Central memory CD8-positive, alpha-beta T cell (primary cell): ENCODE measurements at regions not wholly inside any gene's neighbourhood (a gene's known extent, or its start where the extent isn't known, plus 50 kb on each side); places are given as distances from the start of the nearest gene placed in this dataset.
"Not testable (repeated sequence)": the region's sequence is repeated elsewhere in the genome, so short reads cannot be mapped to it uniquely, and the experiment has no call there.

Experiments used
- ATAC-seq: fragments of 150-1000 bp; cut with Tn5 transposase; replicated peaks from 2 replicates; pipeline ENCODE4 v1.10.0; 2022; ENCODE audit warnings: mild to moderate bottlenecking, moderate FRiP score, moderate number of reproducible peaks; ENCODE audit not compliant: poor library complexity, severe bottlenecking; ENCODE audit errors: extremely low read depth
- DNase-seq, 2 donors: peaks; one replicate each; pipeline ENCODE4 v3.0.0; 2021; ENCODE audit warnings: low spot score in 2 of 2
- H3K27ac Mint-ChIP-seq: one replicate; pipeline ENCODE4 v1.8.0; 2022; ENCODE audit warnings: low read depth, mild to moderate bottlenecking, moderate library complexity, mixed read lengths
- H3K27me3 Mint-ChIP-seq: one replicate; pipeline ENCODE4 v1.8.0; 2022; ENCODE audit warnings: mixed read lengths
- H3K36me3 Mint-ChIP-seq: one replicate; pipeline ENCODE4 v1.8.0; 2022; ENCODE audit warnings: mild to moderate bottlenecking, moderate library complexity, mixed read lengths; ENCODE audit not compliant: insufficient read depth
- H3K4me1 Mint-ChIP-seq: one replicate; pipeline ENCODE4 v1.8.0; 2022; ENCODE audit warnings: mixed read lengths
- H3K4me3 Mint-ChIP-seq: one replicate; pipeline ENCODE4 v1.8.0; 2022; ENCODE audit warnings: mild to moderate bottlenecking, moderate library complexity, mixed read lengths
- H3K9me3 Mint-ChIP-seq: one replicate; pipeline ENCODE4 v1.8.0; 2022; ENCODE audit warnings: mixed read lengths

DNA sequence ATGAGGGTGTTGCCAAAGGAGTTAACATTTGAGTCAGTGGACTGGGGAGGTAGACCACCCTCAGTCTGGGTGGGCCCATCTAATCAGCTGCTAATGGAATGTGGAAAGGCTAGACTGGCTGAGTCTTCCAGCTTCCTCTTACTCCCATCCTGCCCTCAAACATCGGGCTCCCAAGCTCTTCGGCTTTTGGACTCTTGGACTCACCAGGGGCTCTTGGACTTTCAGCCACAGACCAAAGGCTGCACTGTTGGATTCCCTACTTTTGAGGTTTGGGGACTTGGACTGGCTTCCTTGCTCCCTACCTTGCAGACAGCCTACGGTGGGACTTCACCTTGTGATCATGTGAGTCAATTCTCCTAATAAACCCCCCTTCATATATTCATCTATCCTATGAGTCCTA is 276.6 kb upstream of the DIO3 start:
- Mint-ChIP-seq H3K9me3 (no peaks in the 10 kb centered on the region), H3K27me3 (peaks cover 68% of the 10 kb centered on the region), H3K4me1 (no peaks in the 10 kb centered on the region), H3K36me3 (peaks cover 2% of the 10 kb centered on the region), H3K4me3 (no peak overlapping the region), H3K27ac (no peak overlapping the region)
- ATAC-seq, result no peak
- no peak for DNase-seq

DNA sequence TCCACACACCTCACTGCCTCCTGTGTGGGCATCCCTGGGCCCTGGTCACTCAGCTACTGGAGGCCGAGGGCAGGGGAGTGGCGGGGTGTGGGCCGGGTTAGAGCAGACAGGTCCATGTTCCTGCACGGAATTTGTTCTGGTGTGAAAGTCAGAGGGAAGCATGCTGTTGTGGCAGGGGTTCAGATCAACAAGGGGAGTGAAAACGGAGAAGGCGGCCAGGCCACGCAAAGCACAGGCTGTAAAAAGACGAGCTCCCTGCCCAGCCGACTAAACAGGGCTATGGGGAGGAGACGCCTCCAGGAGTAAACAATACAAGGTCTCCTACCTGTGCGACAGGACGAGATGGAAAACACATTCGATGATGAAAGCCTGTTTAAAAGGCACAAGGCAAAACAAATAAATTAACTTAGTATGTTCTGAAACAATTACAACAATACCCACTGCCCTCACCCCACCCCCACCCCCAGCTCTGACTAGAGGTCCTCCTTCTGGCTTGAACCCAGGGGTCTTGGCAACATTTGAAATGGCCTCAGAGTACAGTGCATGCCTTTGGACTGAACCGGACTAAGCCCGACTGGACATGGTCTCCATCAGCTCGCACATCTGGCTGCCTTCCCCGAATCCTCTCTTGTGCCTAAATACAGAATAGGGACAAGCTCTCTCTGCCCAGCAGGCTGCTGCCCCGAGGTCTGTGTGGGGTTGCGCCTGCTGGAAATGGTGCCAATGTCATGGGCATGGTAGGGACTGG is 274.9 kb upstream of the DIO3 start:
- Mint-ChIP-seq H3K27ac (no peak overlapping the region), H3K4me3 (no peak overlapping the region), H3K4me1 (no peaks in the 10 kb centered on the region), H3K36me3 (peaks cover 2% of the 10 kb centered on the region), H3K27me3 (peaks cover 79% of the 10 kb centered on the region), H3K9me3 (no peaks in the 10 kb centered on the region)
- no peak for ATAC-seq
- DNase-seq, result no peak

DNA sequence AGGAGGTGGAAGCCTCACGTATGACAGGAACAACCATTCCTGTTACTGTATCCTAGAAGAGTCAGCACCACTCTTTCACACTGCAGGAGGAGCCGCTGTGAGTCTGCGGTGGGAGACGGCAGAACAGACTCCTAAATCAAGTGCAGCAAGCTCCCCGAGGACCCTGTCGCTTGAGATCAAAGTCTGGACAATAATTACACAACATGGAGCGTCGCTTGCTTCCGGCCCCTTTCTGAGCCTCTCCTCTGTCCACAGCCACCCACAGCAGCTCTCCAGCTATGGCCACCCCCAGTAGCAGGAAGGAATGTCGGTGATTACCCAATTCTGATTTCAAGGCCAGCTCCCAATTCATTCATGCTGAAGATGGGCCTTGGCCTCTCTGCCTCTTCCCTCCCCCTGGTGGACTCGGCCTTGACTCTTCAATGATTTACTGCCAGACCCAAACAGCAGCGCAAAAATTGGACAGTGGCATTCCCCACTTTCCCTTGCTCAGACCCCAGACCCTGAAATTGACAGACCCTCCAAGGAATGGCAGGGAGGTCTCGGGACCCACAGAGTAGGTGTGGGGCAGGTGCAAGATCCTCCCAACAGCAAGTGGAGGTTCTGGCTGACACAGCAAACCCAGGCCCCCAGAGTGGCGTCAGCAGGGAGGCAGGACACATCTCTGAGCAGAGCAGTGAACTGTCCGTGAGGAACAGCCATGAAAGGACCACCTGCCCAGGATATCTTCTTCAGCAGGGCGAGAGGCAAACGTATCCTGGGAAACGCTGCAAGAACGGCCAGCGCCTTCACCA is 272.7 kb upstream of the DIO3 start:
- Mint-ChIP-seq H3K4me1 (no peaks in the 10 kb centered on the region), H3K27me3 (peaks cover 100% of the 10 kb centered on the region), H3K4me3 (no peak overlapping the region)

GRCh38 chr14:101289230-101289690 is 272.0 kb upstream of the DIO3 start:
- Mint-ChIP-seq H3K36me3 (peaks cover 2% of the 10 kb centered on the region), H3K27me3 (peaks cover 98% of the 10 kb centered on the region), H3K27ac (no peak overlapping the region), H3K4me3 (no peak overlapping the region), H3K4me1 (no peaks in the 10 kb centered on the region), H3K9me3 (no peaks in the 10 kb centered on the region)
- ATAC-seq, result no peak
- DNase-seq, result no peak

More for the DNA sequence above, 272.7 kb upstream of the DIO3 start:
- peaks cover 2% of the 10 kb centered on the region for H3K36me3 Mint-ChIP-seq
- no peaks in the 10 kb centered on the region for H3K9me3 Mint-ChIP-seq
- DNase-seq (no peak), ATAC-seq (no peak)
- H3K27ac Mint-ChIP-seq, result no peak overlapping the region

GRCh38 chr14:101289911-101290310 is 271.4 kb upstream of the DIO3 start:
- ATAC-seq, result no peak
- no peaks in the 10 kb centered on the region for H3K36me3 Mint-ChIP-seq
- H3K4me3 Mint-ChIP-seq, result no peak overlapping the region
- peaks cover 92% of the 10 kb centered on the region for H3K27me3 Mint-ChIP-seq
- no peak overlapping the region for H3K27ac Mint-ChIP-seq
- no peak for DNase-seq
- H3K9me3 Mint-ChIP-seq, result no peaks in the 10 kb centered on the region
- no peaks in the 10 kb centered on the region for H3K4me1 Mint-ChIP-seq

GRCh38 chr14:101290611-101291010 is 270.7 kb upstream of the DIO3 start:
- Mint-ChIP-seq H3K9me3 (no peaks in the 10 kb centered on the region), H3K36me3 (no peaks in the 10 kb centered on the region), H3K27ac (no peak overlapping the region), H3K4me1 (no peaks in the 10 kb centered on the region), H3K4me3 (no peak overlapping the region), H3K27me3 (peaks cover 90% of the 10 kb centered on the region)
- DNase-seq (no peak), ATAC-seq (no peak)

DNA sequence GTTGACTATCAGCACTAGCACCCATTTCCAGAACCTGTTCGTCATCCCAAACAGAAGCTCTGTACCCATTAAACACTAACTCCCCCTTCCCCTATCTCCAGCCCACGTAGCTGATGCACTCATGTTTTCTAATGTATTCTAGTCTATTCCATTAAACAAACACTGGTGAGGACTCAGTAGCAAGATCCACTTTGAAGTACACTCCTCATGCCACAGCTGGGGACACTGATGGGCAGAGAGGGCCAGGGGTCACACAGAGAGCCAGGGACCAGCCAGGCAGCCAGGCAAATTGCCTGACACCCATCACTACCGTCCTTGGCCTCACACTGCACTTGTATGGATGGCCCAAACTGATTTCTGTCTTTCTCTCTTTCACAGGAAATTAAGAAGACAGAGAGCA is 269.9 kb upstream of the DIO3 start:
- Mint-ChIP-seq H3K36me3 (peaks cover 1% of the 10 kb centered on the region), H3K27ac (no peak overlapping the region), H3K4me3 (no peak overlapping the region), H3K9me3 (peaks cover 6% of the 10 kb centered on the region), H3K4me1 (no peaks in the 10 kb centered on the region), H3K27me3 (peaks cover 90% of the 10 kb centered on the region)
- DNase-seq, result no peak
- ATAC-seq, result no peak

DNA sequence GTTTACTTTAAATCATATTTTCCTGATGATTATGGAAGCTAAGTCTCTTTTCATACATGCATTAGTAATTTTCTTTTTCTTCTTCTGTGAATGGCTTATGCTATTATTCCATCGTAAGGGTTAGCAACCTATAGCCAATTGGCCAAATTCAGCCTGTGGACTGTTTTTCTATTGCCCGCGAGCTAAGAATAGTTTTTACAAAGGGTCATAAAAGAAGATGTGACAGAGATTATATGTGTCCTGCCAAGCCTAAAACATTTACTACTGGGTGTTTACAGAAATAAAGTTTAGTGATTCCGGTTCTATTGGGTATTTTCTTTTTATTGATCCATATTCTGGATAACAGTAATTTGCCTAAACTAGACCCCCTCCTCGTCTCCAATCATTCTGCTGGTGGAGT is 268.8 kb upstream of the DIO3 start:
- Mint-ChIP-seq H3K36me3 (peaks cover 1% of the 10 kb centered on the region), H3K27ac (no peak overlapping the region), H3K4me3 (no peak overlapping the region), H3K4me1 (no peaks in the 10 kb centered on the region), H3K27me3 (peaks cover 90% of the 10 kb centered on the region), H3K9me3 (peaks cover 15% of the 10 kb centered on the region)
- DNase-seq, result no peak
- ATAC-seq, result no peak

DNA sequence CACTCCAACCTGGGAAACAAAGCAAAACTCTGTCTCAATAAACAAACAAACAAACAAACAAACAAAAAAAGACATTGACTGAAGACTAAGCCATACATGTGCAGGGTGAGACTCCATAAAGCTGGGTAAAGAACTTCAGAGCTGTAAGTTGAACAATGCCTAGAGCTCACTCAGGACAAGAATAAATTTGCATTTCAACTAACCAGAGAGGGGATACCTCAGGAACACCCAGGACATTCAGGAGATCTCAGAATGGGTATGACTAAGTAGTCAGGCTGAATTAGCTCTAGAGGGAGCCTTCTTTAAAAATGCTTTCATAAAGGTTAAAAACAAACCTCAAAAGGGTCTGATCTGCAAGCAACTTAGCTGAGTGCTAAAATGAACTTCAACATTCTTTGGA is 267.7 kb upstream of the DIO3 start:
- ATAC-seq (no peak), DNase-seq (no peak)
- H3K27ac Mint-ChIP-seq, result no peak overlapping the region
- H3K9me3 Mint-ChIP-seq, result peaks cover 20% of the 10 kb centered on the region
- no peak overlapping the region for H3K4me3 Mint-ChIP-seq
- H3K36me3 Mint-ChIP-seq, result peaks cover 1% of the 10 kb centered on the region
- H3K4me1 Mint-ChIP-seq, result no peaks in the 10 kb centered on the region
- peaks cover 87% of the 10 kb centered on the region for H3K27me3 Mint-ChIP-seq

DNA sequence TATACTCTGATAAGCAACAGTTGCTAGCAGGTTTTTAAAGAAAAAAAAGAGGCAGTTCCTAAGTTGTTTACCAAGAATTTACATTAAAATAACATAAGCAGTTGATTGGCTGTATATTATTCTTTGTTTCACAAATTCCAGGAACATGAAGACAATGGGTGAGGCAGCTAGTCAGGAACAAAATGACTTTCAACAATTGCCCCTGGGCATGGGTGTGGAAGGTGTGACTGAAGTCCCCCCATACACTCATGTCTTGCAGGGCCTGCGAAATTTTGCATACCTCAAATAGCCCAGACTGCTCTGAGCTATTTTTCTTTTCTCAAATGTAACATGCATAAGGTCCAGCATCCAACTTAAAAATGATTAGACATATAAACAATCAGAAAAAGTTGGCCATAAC is 267.2 kb upstream of the DIO3 start:
- no peak overlapping the region for H3K4me3 Mint-ChIP-seq
- DNase-seq, result no peak
- H3K36me3 Mint-ChIP-seq, result peaks cover 1% of the 10 kb centered on the region
- H3K27me3 Mint-ChIP-seq, result peaks cover 82% of the 10 kb centered on the region
- H3K4me1 Mint-ChIP-seq, result no peaks in the 10 kb centered on the region
- peaks cover 20% of the 10 kb centered on the region for H3K9me3 Mint-ChIP-seq
- ATAC-seq, result no peak
- no peak overlapping the region for H3K27ac Mint-ChIP-seq

- not testable (repeated sequence) for H3K36me3 Mint-ChIP-seq, ATAC-seq, H3K4me1 Mint-ChIP-seq, H3K4me3 Mint-ChIP-seq, DNase-seq, H3K27ac Mint-ChIP-seq
- Mint-ChIP-seq H3K27me3 (peaks cover 58% of the 10 kb centered on the region), H3K9me3 (peaks cover 20% of the 10 kb centered on the region)
Observed at GRCh38 chr14:101299781-101300180, 261.5 kb upstream of the DIO3 start.

DNA sequence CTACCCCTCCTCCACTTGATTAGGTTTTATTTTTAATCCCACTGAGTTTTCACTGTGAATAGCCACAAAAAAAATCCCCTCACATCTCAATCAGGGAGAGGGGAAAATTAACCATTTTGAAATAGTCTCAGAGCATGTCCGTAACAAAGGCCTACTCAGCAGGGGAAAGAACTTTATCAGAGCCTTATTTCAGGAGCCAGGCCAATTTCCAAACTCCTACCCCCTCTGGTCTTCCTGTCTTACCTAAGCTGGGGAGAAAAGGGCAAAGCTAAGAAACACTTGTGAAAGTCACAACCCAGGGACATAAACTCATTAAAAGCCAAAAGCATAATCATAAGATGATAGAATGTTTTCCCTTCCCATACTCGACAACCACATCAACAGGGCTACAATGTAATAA is 260.3 kb upstream of the DIO3 start:
- ATAC-seq, result no peak
- Mint-ChIP-seq H3K27ac (no peak overlapping the region), H3K36me3 (peaks cover 1% of the 10 kb centered on the region), H3K27me3 (peaks cover 49% of the 10 kb centered on the region), H3K4me1 (no peaks in the 10 kb centered on the region), H3K9me3 (peaks cover 19% of the 10 kb centered on the region), H3K4me3 (no peak overlapping the region)
- DNase-seq, result no peak

- not testable (repeated sequence) for H3K27ac Mint-ChIP-seq, H3K4me3 Mint-ChIP-seq, H3K27me3 Mint-ChIP-seq, DNase-seq, H3K4me1 Mint-ChIP-seq, H3K9me3 Mint-ChIP-seq, ATAC-seq, H3K36me3 Mint-ChIP-seq
Observed at GRCh38 chr14:101307162-101307561, 254.1 kb upstream of the DIO3 start.
